ENCODE measurements at regions not wholly inside any gene's neighbourhood (a gene's known extent, or its start where the extent isn't known, plus 50 kb on each side); places are given as distances from the start of the nearest gene placed in this dataset.

GRCh38 chr13:63285426-63285825, 1869.8 kb upstream of the PCDH20 start:
- TF ChIP-seq GATA2 (IDR thresholded peaks at IDR 0.05; ENCODE audit: low read depth, low read length) (no peak), GATA3 (IDR thresholded peaks at IDR 0.05; ENCODE audit: low read depth, low read length) (no peak)
